ENCODE measurements at regions not wholly inside any gene's neighbourhood (a gene's known extent, or its start where the extent isn't known, plus 50 kb on each side); places are given as distances from the start of the nearest gene placed in this dataset.

- CTCF ChIA-PET = no interaction called here
- no peak for ATAC-seq
- DNase-seq = no peak
- Mint-ChIP-seq H3K9me3 (ENCODE audit: insufficient read depth) (no peaks in the 10 kb centered on the region), H3K4me3 (no peak overlapping the region), H3K27ac (no peak overlapping the region), H3K4me1 (ENCODE audit: low read depth) (peaks cover 3% of the 10 kb centered on the region), H3K36me3 (ENCODE audit: low read depth) (no peaks in the 10 kb centered on the region), H3K27me3 (ENCODE audit: low read depth) (no peaks in the 10 kb centered on the region)
- POLR2A ChIA-PET = no interaction called here
Observed at GRCh38 chr5:174180639-174181038, 135.1 kb downstream of the NSG2 start.

DNA sequence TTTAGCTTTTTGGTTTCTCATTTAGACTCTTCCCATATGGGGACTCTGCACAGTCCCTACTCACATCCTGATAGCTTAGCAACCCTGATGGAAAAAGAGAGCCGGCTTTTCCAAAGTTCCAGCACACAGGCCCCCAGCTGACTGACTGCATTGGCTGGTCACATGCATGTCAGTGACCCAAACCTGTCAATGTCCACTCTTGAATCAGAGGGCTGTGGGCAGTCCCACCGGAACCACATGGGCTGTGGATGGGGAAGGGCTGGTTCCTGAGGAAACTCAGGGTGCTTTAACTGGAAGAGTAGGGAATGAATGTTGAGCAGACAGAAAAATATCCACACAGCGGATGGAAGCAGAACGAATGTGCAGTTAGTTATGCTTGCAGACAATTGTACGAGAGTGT, 136.6 kb downstream of the NSG2 start:
- Mint-ChIP-seq H3K4me3 (no peak overlapping the region), H3K27me3 (ENCODE audit: low read depth) (no peaks in the 10 kb centered on the region), H3K36me3 (ENCODE audit: low read depth) (no peaks in the 10 kb centered on the region), H3K4me1 (ENCODE audit: low read depth) (no peaks in the 10 kb centered on the region), H3K27ac (no peak overlapping the region), H3K9me3 (ENCODE audit: insufficient read depth) (no peaks in the 10 kb centered on the region)
- CTCF ChIA-PET = no interaction called here
- ATAC-seq (no peak), DNase-seq (no peak)
- POLR2A ChIA-PET = no interaction called here

DNA sequence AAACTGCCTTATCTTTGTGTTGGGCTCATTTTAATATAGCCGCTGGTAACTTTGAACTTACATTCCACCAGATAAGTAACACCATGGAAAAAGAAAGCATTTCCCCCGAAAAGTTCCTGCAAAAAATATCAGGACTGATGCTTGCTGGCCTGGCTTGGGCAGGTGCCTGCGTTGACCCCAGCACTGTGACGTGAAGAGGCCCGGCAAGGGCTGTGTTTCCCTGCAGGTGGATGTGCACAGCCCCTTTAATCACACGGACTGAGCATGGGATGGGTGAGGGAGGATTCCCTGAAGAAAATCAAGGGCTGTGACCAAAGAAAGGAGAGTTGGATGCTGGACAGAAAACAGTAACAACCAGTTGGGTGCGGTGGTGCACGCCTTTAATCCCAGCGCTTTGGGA, 138.2 kb downstream of the NSG2 start:
- DNase-seq (no peak), ATAC-seq (no peak)
- ChIA-PET POLR2A (no interaction called here), CTCF (no interaction called here)
- Mint-ChIP-seq H3K36me3 (ENCODE audit: low read depth) (no peaks in the 10 kb centered on the region), H3K9me3 (ENCODE audit: insufficient read depth) (no peaks in the 10 kb centered on the region), H3K4me3 (no peak overlapping the region), H3K27me3 (ENCODE audit: low read depth) (no peaks in the 10 kb centered on the region), H3K27ac (no peak overlapping the region), H3K4me1 (ENCODE audit: low read depth) (no peaks in the 10 kb centered on the region)

DNA sequence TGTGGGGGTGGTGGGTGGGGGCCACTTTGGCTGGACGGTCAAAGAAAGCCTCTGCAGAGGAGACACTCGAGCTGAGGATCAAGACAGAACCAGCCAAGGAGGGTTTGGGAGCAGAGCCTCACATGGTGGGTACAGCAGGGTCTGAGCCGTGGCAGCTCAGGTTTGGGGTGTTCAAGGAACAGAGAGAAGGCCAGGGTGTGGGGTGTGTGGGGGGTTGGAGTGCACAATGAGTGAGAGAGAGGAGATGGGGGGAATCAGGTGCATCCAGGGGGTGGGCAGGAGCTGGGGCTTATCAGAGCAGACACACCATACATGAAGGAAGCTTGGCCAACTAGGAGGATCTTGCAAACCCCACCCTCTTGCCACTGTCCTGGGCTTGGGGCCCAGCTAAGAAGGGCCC, 140.0 kb downstream of the NSG2 start:
- no peak for DNase-seq
- H3K9me3 Mint-ChIP-seq (ENCODE audit: insufficient read depth) = no peaks in the 10 kb centered on the region
- ChIA-PET CTCF (no interaction called here), POLR2A (no interaction called here)
- no peak for ATAC-seq
- no peaks in the 10 kb centered on the region for H3K4me1 Mint-ChIP-seq (ENCODE audit: low read depth)
- no peak overlapping the region for H3K4me3 Mint-ChIP-seq
- H3K36me3 Mint-ChIP-seq (ENCODE audit: low read depth) = no peaks in the 10 kb centered on the region
- no peak overlapping the region for H3K27ac Mint-ChIP-seq
- H3K27me3 Mint-ChIP-seq (ENCODE audit: low read depth) = no peaks in the 10 kb centered on the region

DNA sequence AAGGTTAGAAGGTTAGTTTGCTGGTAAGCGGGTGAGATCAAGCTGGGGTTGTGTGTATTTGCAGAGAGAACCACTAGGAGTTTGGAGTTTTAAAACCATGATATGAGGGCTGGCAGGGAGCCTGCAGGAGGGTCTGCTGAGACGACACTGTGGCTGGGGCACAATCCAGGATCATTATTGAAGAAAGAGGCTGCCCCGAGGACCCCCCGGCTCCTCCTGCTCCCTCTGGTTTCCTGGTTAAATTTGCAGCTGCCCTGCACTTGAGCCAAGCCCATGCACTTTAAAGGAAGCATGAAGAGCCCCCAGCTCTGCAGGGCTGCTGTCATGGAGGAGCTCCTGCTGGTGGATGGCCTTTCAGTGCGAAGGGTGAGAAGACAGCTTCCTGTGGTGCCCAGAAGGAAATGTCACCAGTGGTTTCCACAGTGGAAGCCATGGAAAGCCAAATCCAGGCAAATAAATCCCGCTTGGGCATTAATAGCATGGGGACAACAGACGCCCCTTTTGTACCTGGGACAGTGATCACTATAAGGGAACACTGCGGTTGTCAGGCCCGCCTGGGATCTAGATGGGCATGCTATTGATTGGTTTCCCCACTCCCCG, 140.7 kb downstream of the NSG2 start:
- H3K4me1 Mint-ChIP-seq (ENCODE audit: low read depth) = no peaks in the 10 kb centered on the region
- DNase-seq = no peak
- no peaks in the 10 kb centered on the region for H3K27me3 Mint-ChIP-seq (ENCODE audit: low read depth)
- no peak overlapping the region for H3K4me3 Mint-ChIP-seq
- H3K9me3 Mint-ChIP-seq (ENCODE audit: insufficient read depth) = no peaks in the 10 kb centered on the region
- no peak overlapping the region for H3K27ac Mint-ChIP-seq
- POLR2A ChIA-PET = no interaction called here
- H3K36me3 Mint-ChIP-seq (ENCODE audit: low read depth) = no peaks in the 10 kb centered on the region
- ATAC-seq = no peak
- CTCF ChIA-PET = no interaction called here

- POLR2A ChIA-PET = no interaction called here
- H3K27ac Mint-ChIP-seq = no peak overlapping the region
- ATAC-seq (no peak), DNase-seq (no peak)
- no peaks in the 10 kb centered on the region for H3K27me3 Mint-ChIP-seq (ENCODE audit: low read depth)
- H3K4me1 Mint-ChIP-seq (ENCODE audit: low read depth) = no peaks in the 10 kb centered on the region
- CTCF ChIA-PET = no interaction called here
- no peaks in the 10 kb centered on the region for H3K36me3 Mint-ChIP-seq (ENCODE audit: low read depth)
- no peaks in the 10 kb centered on the region for H3K9me3 Mint-ChIP-seq (ENCODE audit: insufficient read depth)
- H3K4me3 Mint-ChIP-seq = no peak overlapping the region
Observed at GRCh38 chr5:174187001-174187400, 141.5 kb downstream of the NSG2 start.

DNA sequence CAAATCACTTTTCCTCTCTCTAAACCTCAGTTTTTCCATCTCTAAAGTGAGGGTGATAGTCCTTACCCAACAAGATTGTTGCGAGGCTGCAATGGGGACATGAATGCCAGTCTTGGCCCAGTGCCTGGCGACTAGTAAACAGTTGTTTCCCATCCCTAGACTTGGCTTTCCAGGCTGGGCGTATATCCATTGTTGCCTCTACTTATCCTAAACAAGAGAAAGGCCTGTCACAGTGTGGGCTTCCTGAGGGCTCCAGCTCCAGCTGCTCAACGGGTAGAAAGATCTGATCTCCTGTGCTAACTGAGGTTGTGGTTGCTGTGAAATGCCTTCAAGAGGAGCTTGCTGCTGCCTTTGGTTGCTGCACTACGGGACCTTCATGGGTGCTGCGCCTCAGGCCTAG, 142.0 kb downstream of the NSG2 start:
- Mint-ChIP-seq H3K36me3 (ENCODE audit: low read depth) (no peaks in the 10 kb centered on the region), H3K27me3 (ENCODE audit: low read depth) (no peaks in the 10 kb centered on the region), H3K9me3 (ENCODE audit: insufficient read depth) (no peaks in the 10 kb centered on the region)

DNA sequence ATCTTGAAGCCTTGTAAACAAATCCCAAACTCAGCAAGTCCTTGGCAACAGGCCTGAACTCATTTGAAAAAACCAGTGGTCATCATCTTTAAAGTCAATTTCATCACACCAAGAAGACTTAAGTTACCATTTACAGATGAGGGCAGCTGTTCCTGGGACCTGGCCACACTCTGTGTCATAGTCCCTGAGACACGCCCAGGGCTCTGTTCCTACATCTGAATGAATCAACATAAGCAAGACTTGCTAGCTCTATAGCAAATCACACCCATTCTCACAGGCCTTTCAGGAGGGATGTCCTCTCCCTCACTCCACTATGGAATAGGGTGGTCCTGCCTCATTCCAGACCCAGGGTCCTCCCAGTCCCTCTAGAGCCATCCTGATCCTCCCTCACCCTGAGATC, 142.8 kb downstream of the NSG2 start:
- H3K27me3 Mint-ChIP-seq (ENCODE audit: low read depth) = no peaks in the 10 kb centered on the region
- ATAC-seq (no peak), DNase-seq (no peak)
- H3K36me3 Mint-ChIP-seq (ENCODE audit: low read depth) = no peaks in the 10 kb centered on the region
- POLR2A ChIA-PET = no interaction called here
- no peaks in the 10 kb centered on the region for H3K4me1 Mint-ChIP-seq (ENCODE audit: low read depth)
- CTCF ChIA-PET = no interaction called here
- H3K9me3 Mint-ChIP-seq (ENCODE audit: insufficient read depth) = no peaks in the 10 kb centered on the region
- H3K27ac Mint-ChIP-seq = no peak overlapping the region
- H3K4me3 Mint-ChIP-seq = no peak overlapping the region

More for the DNA sequence above, 142.0 kb downstream of the NSG2 start:
- DNase-seq (no peak), ATAC-seq (no peak)
- H3K4me1 Mint-ChIP-seq (ENCODE audit: low read depth) = no peaks in the 10 kb centered on the region
- ChIA-PET POLR2A (no interaction called here), CTCF (no interaction called here)
- no peak overlapping the region for H3K4me3 Mint-ChIP-seq
- no peak overlapping the region for H3K27ac Mint-ChIP-seq

DNA sequence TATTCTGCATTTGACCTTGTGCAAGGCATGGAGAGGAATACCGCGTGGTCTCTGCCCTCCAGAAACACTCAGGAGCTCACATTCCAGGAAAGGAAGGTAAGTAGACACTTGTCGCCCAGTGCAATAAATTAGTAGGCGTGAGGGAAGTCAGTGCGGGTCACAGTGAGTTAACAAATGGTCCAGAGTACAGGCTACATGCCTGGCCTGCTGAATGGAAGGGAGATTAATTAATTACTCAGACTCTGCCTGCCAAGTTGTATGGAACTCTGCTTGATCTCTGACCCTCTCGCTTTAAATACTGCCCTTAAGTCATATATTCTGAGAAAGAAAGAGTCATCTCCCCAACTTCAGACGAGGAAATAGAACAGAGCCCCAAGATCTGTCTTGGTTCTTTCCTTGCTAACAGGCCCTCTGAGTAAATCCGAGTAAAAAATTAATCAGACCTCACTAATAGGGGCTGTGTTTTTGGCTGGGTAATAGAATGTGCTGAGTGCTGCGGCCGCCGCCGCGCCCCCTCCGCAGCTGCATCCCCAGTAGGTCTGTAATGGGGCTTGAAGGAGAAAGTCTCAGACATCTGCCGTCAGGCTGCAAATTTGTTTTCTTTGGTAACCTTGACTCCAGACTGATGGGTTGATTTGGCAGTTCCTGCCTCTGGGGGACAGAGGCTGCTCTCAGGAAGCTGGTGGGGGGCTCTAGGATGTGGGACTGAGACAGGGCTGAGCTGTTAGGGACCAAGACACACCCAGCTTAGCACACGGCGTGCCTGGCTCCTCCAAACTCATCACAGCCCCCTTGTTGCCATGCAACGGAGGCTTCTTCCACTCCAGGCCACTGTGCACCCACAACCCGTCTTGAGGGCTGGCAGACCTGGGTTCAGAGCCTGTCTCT, 144.4 kb downstream of the NSG2 start:
- DNase-seq (no peak), ATAC-seq (no peak)
- no peaks in the 10 kb centered on the region for H3K36me3 Mint-ChIP-seq (ENCODE audit: low read depth)
- H3K4me3 Mint-ChIP-seq = no peak overlapping the region
- POLR2A ChIA-PET = no interaction called here
- CTCF ChIA-PET = no interaction called here
- no peak overlapping the region for H3K27ac Mint-ChIP-seq
- no peaks in the 10 kb centered on the region for H3K4me1 Mint-ChIP-seq (ENCODE audit: low read depth)
- no peaks in the 10 kb centered on the region for H3K27me3 Mint-ChIP-seq (ENCODE audit: low read depth)
- no peaks in the 10 kb centered on the region for H3K9me3 Mint-ChIP-seq (ENCODE audit: insufficient read depth)

- Mint-ChIP-seq H3K27ac (no peak overlapping the region), H3K4me3 (no peak overlapping the region), H3K9me3 (ENCODE audit: insufficient read depth) (no peaks in the 10 kb centered on the region), H3K27me3 (ENCODE audit: low read depth) (no peaks in the 10 kb centered on the region), H3K4me1 (ENCODE audit: low read depth) (no peaks in the 10 kb centered on the region), H3K36me3 (ENCODE audit: low read depth) (no peaks in the 10 kb centered on the region)
- ATAC-seq (no peak), DNase-seq (no peak)
- CTCF ChIA-PET = no interaction called here
- POLR2A ChIA-PET = no interaction called here
Observed at GRCh38 chr5:174191076-174191475, 145.6 kb downstream of the NSG2 start.

- no peaks in the 10 kb centered on the region for H3K4me1 Mint-ChIP-seq (ENCODE audit: low read depth)
- no peak overlapping the region for H3K27ac Mint-ChIP-seq
- H3K4me3 Mint-ChIP-seq = no peak overlapping the region
- no peaks in the 10 kb centered on the region for H3K36me3 Mint-ChIP-seq (ENCODE audit: low read depth)
- DNase-seq = no peak
- ChIA-PET POLR2A (no interaction called here), CTCF (no interaction called here)
- H3K9me3 Mint-ChIP-seq (ENCODE audit: insufficient read depth) = no peaks in the 10 kb centered on the region
- H3K27me3 Mint-ChIP-seq (ENCODE audit: low read depth) = no peaks in the 10 kb centered on the region
- no peak for ATAC-seq
Observed at GRCh38 chr5:174191850-174192655, 146.5 kb downstream of the NSG2 start.

DNA sequence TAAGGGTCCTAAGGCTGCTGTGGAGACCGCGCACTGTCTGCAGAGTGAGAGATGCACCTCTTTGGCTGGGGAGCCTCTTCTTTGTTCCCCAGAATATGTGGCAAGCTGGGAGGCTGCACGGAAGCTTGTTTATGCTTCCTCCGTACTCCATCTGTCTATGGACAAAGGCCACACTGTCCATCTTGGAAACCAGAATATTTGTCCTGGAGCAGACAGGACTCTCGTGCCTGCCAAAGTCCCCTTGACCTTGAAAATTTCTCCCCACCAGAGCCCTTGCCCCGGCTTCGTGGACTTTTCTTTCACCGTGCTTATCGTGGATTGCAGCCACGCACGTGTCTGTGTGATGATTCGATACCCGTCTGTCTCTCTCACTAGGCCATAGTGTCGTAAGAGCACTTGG, 147.4 kb downstream of the NSG2 start:
- no peaks in the 10 kb centered on the region for H3K4me1 Mint-ChIP-seq (ENCODE audit: low read depth)
- DNase-seq (no peak), ATAC-seq (no peak)

More for the DNA sequence above, 147.4 kb downstream of the NSG2 start:
- no peak overlapping the region for H3K27ac Mint-ChIP-seq
- no peak overlapping the region for H3K4me3 Mint-ChIP-seq
- H3K27me3 Mint-ChIP-seq (ENCODE audit: low read depth) = no peaks in the 10 kb centered on the region
- POLR2A ChIA-PET = no interaction called here
- no peaks in the 10 kb centered on the region for H3K9me3 Mint-ChIP-seq (ENCODE audit: insufficient read depth)
- H3K36me3 Mint-ChIP-seq (ENCODE audit: low read depth) = no peaks in the 10 kb centered on the region
- CTCF ChIA-PET = no interaction called here

All from activated CD8-positive, alpha-beta T cell treated with anti-CD3 and anti-CD28 coated beads, Interleukin-2, amount 10 ng/mL, durations not matched to agents 7 days and 5 days (primary cell).